ENCODE measurements at regions not wholly inside any gene's neighbourhood (a gene's known extent, or its start where the extent isn't known, plus 50 kb on each side); places are given as distances from the start of the nearest gene placed in this dataset.
A peak's percentile ranks its signal among the peaks of the same experiment; 100 is the strongest.

GRCh38 chr11:79942090-79942489 lies 501.3 kb upstream of the TENM4 start:
- no TSS peak for BruUV-seq (replicated peaks)
- TF ChIP-seq POLR2A (IDR thresholded peaks at IDR 0.05; ENCODE audit: low read depth, low read length), result no peak
- TF ChIP-seq RCOR1 (IDR thresholded peaks at IDR 0.05; ENCODE audit: insufficient replicate concordance, low read length), result no peak
- no peak for TF ChIP-seq CEBPB (IDR thresholded peaks at IDR 0.05; ENCODE audit: low read depth, low read length)
- TF ChIP-seq FOS (IDR thresholded peaks at IDR 0.05; ENCODE audit: low read depth, low read length), result no peak
- TF ChIP-seq NFE2L2 (IDR thresholded peaks at IDR 0.05; ENCODE audit: low read depth, low read length), result no peak
- TF ChIP-seq SMC3 (IDR thresholded peaks at IDR 0.05; ENCODE audit: low read depth, low read length), result no peak
- TF ChIP-seq, protein P1, sequence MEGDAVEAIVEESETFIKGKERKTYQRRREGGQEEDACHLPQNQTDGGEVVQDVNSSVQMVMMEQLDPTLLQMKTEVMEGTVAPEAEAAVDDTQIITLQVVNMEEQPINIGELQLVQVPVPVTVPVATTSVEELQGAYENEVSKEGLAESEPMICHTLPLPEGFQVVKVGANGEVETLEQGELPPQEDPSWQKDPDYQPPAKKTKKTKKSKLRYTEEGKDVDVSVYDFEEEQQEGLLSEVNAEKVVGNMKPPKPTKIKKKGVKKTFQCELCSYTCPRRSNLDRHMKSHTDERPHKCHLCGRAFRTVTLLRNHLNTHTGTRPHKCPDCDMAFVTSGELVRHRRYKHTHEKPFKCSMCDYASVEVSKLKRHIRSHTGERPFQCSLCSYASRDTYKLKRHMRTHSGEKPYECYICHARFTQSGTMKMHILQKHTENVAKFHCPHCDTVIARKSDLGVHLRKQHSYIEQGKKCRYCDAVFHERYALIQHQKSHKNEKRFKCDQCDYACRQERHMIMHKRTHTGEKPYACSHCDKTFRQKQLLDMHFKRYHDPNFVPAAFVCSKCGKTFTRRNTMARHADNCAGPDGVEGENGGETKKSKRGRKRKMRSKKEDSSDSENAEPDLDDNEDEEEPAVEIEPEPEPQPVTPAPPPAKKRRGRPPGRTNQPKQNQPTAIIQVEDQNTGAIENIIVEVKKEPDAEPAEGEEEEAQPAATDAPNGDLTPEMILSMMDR (conservative IDR thresholded peaks at IDR 0.05; ENCODE audit: low read depth, low read length), result no peak
- TF ChIP-seq CHD1 (IDR thresholded peaks at IDR 0.05; ENCODE audit: low read depth, low read length), result no peak
- TF ChIP-seq USF2 (IDR thresholded peaks at IDR 0.05; ENCODE audit: low read depth, low read length), result no peak
- no peak for TF ChIP-seq MAFK (IDR thresholded peaks at IDR 0.05; ENCODE audit: low read depth, low read length)
- TF ChIP-seq MAZ (IDR thresholded peaks at IDR 0.05; ENCODE audit: borderline replicate concordance, low read depth, low read length), result no peak
- no peak for TF ChIP-seq BHLHE40 (IDR thresholded peaks at IDR 0.05; ENCODE audit: low read depth, low read length)
- TF ChIP-seq RAD21 (IDR thresholded peaks at IDR 0.05; ENCODE audit: low read length), result no peak
- TF ChIP-seq MXI1 (IDR thresholded peaks at IDR 0.05; ENCODE audit: borderline replicate concordance, low read depth, low read length), result no peak
- TF ChIP-seq ELK1 (IDR thresholded peaks at IDR 0.05; ENCODE audit: borderline replicate concordance, low read depth, low read length), result no peak
- no peak for TF ChIP-seq RFX5 (IDR thresholded peaks at IDR 0.05; ENCODE audit: low read depth, low read length)

More at GRCh38 chr11:79942090-79942489, 501.3 kb upstream of the TENM4 start:
- ATAC-seq (ENCODE audit: low read depth) (no peak), DNase-seq (peak; percentile 42)
- no peak overlapping the region for H3K23ac ChIP-seq (ENCODE audit: low read depth, low read length)
- no peaks in the 10 kb centered on the region for H4K20me1 ChIP-seq (ENCODE audit: insufficient read depth, low read length)
- no peak overlapping the region for H3K56ac ChIP-seq (ENCODE audit: extremely low read depth, insufficient read depth, low read length)
- H3K4me3 ChIP-seq (ENCODE audit: insufficient read depth, low read depth, low read length), result no peak overlapping the region
- H3K4me1 ChIP-seq (ENCODE audit: control insufficient read depth, insufficient read depth, low read length), result peaks cover 9% of the 10 kb centered on the region
- no peak overlapping the region for H2BK5ac ChIP-seq (ENCODE audit: low read depth, low read length, poor library complexity, severe bottlenecking)
- H4K8ac ChIP-seq (ENCODE audit: low read depth in 2 of 2, low read length in 2 of 2), result no peak overlapping the region
- no peak overlapping the region for H3K9ac ChIP-seq (ENCODE audit: low read depth, low read length)
- POLR2A ChIA-PET (ENCODE audit: unreplicated experiment), result no interaction called here
- H4K5ac ChIP-seq (ENCODE audit: low read depth, low read length), result no peak overlapping the region
- peak overlapping the region; percentile 58; the same call in 1 of the 2 replicates for H2BK120ac ChIP-seq (ENCODE audit: low read depth, low read length)
- H3K79me1 ChIP-seq (ENCODE audit: low read depth in 1 of 2, low read length in 2 of 2), result no peaks in the 10 kb centered on the region
- WGBS, 2 experiments (ENCODE audit: extremely low coverage in 2 of 2, insufficient read length in 1 of 2), result no CpG with 5 or more reads among the region's 2 CpGs
- 0 out of 2 replicates have a peak overlapping the region, but pooled peaks have one; percentile 12 for H3K14ac ChIP-seq (replicated peaks; ENCODE audit: low read depth, low read length)
- H2AFZ ChIP-seq (replicated peaks; ENCODE audit: low read length, poor library complexity), result no peak overlapping the region
- intact Hi-C loops (cut with micrococcal nuclease) (no loop called here), in situ Hi-C loops (cut with MboI; ENCODE audit: low sequenced_read_pairs) (no loop called here), dilution Hi-C loops (cut with HindIII; ENCODE audit: low sequenced_read_pairs, unreplicated experiment) (no loop called here)
- H3K4me2 ChIP-seq (ENCODE audit: low read depth, low read length), result no peak overlapping the region
- H4K91ac ChIP-seq (ENCODE audit: insufficient read depth, low read depth, low read length), result no peak overlapping the region
- H3K9me3 ChIP-seq (ENCODE audit: control insufficient read depth, insufficient read depth, low read length), result no peaks in the 10 kb centered on the region
- no peak overlapping the region for H2AK5ac ChIP-seq (ENCODE audit: low read depth, low read length)
- peak overlapping the region; percentile 31 for H2BK20ac ChIP-seq (ENCODE audit: low read depth, low read length)
- peak overlapping the region; percentile 60; the same call in 1 of the 2 replicates for H3K4ac ChIP-seq (ENCODE audit: low read depth, low read length)
- H3K36me3 ChIP-seq (ENCODE audit: control insufficient read depth, insufficient read depth, low read length), result no peaks in the 10 kb centered on the region
- H3K27ac ChIP-seq (ENCODE audit: insufficient read depth, low read length), result no peak overlapping the region
- CTCF ChIA-PET, result no interaction called here
- H2AK9ac ChIP-seq (replicated peaks; ENCODE audit: low read depth, low read length, poor library complexity), result no peak overlapping the region
- 0 out of 2 replicates have a peak, but pooled peaks cover 3% of the 10 kb centered on the region for H3K9me1 ChIP-seq (ENCODE audit: insufficient read depth, low read length)
- no peaks in the 10 kb centered on the region for H3K27me3 ChIP-seq (ENCODE audit: control insufficient read depth, insufficient read depth, low read length)
- no peak overlapping the region for H3K18ac ChIP-seq (ENCODE audit: low read depth, low read length)
- H2BK15ac ChIP-seq (ENCODE audit: low read depth, low read length), result no peak overlapping the region
